Dendritic cell treated with granulocyte-macrophage colony-stimulating factor and Interleukin-4, amounts not matched to agents 40 ng/mL and 50 ng/mL, for 4 days (primary cell): ENCODE measurements at regions not wholly inside any gene's neighbourhood (a gene's known extent, or its start where the extent isn't known, plus 50 kb on each side); places are given as distances from the start of the nearest gene placed in this dataset.

Experiments
- H3K27ac Mint-ChIP-seq: one replicate; pipeline ENCODE4 v1.8.0; 2022; ENCODE audit warnings: mild to moderate bottlenecking, mixed read lengths
- H3K27me3 Mint-ChIP-seq: one replicate; pipeline ENCODE4 v1.8.0; 2022; ENCODE audit warnings: mild to moderate bottlenecking, mixed read lengths
- H3K36me3 Mint-ChIP-seq: one replicate; pipeline ENCODE4 v1.8.0; 2022; ENCODE audit warnings: low read depth, mixed read lengths
- H3K4me1 Mint-ChIP-seq: one replicate; pipeline ENCODE4 v1.8.0; 2022; ENCODE audit warnings: low read depth, mixed read lengths
- H3K4me3 Mint-ChIP-seq: one replicate; pipeline ENCODE4 v1.8.0; 2022; ENCODE audit warnings: mild to moderate bottlenecking, moderate library complexity, mixed read lengths
- H3K9me3 Mint-ChIP-seq: one replicate; pipeline ENCODE4 v1.8.0; 2022; ENCODE audit warnings: mixed read lengths
- intact Hi-C: fragments of 100-400 bp; cut with micrococcal nuclease; formaldehyde crosslinking; loops from one replicate; pipeline ENCODE4 v1.15.0; 2022

DNA sequence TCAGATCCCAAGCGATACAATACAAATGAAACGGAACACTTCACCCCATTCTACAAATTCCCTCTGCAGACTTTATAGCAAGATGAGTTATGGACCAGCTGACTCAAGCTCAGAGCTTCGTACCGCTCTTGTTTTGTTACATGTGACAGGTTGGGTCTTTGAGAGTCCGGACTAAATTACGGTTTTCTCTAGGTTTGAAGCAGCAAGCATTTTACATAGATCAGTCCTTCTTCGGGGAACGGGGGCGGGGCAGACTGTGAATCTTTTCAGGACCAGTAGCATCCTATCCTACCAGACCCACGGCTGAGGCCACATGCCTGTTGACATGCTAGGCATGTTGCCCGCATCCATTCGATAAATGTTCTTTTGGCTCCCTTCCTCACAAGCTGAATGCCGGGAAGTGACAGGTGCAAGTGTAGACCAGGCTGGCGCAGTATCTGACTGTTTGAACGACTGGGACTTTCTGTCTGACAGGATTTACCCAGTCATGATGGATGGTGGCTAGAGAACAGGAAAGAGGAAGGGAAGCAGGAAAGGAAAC is 811.0 kb upstream of the GRAMD2B start:
- Mint-ChIP-seq H3K27ac (no peak overlapping the region), H3K36me3 (no peaks in the 10 kb centered on the region), H3K4me1 (no peaks in the 10 kb centered on the region), H3K27me3 (no peaks in the 10 kb centered on the region), H3K4me3 (no peak overlapping the region), H3K9me3 (no peaks in the 10 kb centered on the region)
- intact Hi-C loops, result no loop called here

GRCh38 chr5:125612776-125613175 is 810.4 kb upstream of the GRAMD2B start:
- intact Hi-C loops, result no loop called here
- Mint-ChIP-seq H3K4me3 (no peak overlapping the region), H3K9me3 (no peaks in the 10 kb centered on the region), H3K4me1 (no peaks in the 10 kb centered on the region), H3K27ac (no peak overlapping the region), H3K27me3 (no peaks in the 10 kb centered on the region), H3K36me3 (no peaks in the 10 kb centered on the region)

DNA sequence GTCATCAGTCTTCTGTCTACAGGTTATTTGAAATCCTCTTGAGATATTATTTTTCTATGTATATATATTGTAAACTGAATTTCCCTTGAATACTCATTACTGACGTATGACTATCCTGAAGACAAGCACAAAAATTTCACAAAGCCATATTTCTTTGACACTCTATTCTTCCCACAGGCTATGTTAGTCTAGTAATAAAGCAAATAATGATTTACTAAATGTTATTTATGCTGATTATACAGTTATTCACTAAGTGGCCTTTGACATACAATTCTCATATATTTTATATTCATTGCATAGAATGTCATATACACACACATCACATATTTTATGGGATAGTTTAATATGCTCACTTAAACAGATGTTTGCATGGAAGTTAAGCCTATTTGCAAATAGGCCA is 793.0 kb upstream of the GRAMD2B start:
- Mint-ChIP-seq H3K4me3 (no peak overlapping the region), H3K27me3 (no peaks in the 10 kb centered on the region), H3K36me3 (no peaks in the 10 kb centered on the region), H3K9me3 (no peaks in the 10 kb centered on the region), H3K4me1 (no peaks in the 10 kb centered on the region), H3K27ac (no peak overlapping the region)
- intact Hi-C loops, result no loop called here

GRCh38 chr5:125633523-125633922 is 789.7 kb upstream of the GRAMD2B start:
- H3K36me3 Mint-ChIP-seq, result no peaks in the 10 kb centered on the region
- H3K27me3 Mint-ChIP-seq, result no peaks in the 10 kb centered on the region
- H3K27ac Mint-ChIP-seq, result no peak overlapping the region
- intact Hi-C loops, result no loop called here
- H3K4me1 Mint-ChIP-seq, result no peaks in the 10 kb centered on the region
- no peaks in the 10 kb centered on the region for H3K9me3 Mint-ChIP-seq
- no peak overlapping the region for H3K4me3 Mint-ChIP-seq

DNA sequence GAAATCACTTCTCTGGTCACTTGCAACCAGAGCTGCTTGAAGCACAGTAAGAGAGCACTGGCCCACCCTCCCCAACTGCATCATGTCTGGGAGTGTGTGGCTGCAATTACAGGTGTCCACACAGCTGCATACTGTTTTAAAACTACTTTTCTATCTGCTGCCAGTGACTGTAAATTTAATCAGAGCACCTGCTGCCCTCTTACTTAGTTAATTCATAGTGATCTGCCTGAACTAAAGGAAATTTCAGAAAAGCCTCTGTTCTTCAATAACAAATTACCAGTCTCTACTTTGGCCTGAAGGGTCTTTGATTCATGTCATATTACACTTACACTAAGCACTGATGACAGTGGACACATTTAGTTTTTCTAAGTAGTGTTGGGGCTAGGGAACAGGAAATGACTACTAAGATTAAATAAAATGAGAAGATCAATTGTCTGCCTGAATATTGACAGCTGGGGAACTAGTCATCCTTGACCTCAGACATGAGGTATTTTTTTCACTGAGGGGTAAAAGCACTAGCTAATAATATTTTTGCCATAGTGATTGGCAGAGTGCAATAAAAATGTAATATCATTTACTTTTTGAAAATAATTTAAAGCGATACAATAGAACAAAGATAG is 788.9 kb upstream of the GRAMD2B start:
- no peak overlapping the region for H3K27ac Mint-ChIP-seq
- intact Hi-C loops, result no loop called here
- H3K4me3 Mint-ChIP-seq, result no peak overlapping the region
- no peaks in the 10 kb centered on the region for H3K9me3 Mint-ChIP-seq
- H3K27me3 Mint-ChIP-seq, result no peaks in the 10 kb centered on the region
- no peaks in the 10 kb centered on the region for H3K4me1 Mint-ChIP-seq
- no peaks in the 10 kb centered on the region for H3K36me3 Mint-ChIP-seq

DNA sequence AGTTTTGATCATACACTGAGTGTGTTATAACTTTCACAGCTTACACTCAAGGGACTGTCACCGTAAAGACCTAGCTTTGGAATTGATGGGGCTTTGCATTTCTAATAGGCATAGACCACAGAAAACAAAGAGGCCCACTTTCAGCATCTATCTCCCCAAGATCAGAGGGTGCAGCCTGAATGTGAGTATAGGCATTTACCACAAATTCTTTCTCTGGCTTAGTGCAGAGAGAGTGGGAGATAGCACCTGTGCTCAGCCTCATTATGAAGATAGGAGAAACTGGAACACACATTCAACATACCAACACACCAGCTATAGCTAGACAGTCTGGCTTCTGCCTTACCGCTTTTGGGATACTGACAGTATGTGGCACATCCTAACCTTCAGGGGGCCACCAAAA is 783.4 kb upstream of the GRAMD2B start:
- H3K4me3 Mint-ChIP-seq, result no peak overlapping the region

DNA sequence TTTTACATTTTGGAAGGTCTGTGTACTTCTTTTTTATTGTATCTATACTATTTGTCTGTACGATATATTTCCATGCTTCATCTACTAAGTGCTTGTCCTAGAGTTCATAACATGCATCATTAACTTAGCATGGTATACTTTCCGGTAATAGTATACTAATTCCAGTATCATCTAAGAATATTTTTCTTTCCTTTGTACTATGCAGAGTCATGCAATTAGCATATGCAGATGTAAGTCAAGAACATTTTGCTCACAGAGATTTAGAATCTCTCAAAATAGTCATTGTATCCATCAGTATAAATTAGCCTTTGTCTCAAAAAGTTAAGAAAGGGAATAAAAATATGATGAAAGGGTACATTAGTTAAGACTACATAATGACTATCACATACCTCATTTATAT is 770.4 kb upstream of the GRAMD2B start:
- no peaks in the 10 kb centered on the region for H3K4me1 Mint-ChIP-seq

More for the DNA sequence above, 783.4 kb upstream of the GRAMD2B start:
- H3K36me3 Mint-ChIP-seq, result no peaks in the 10 kb centered on the region
- intact Hi-C loops, result no loop called here
- H3K27me3 Mint-ChIP-seq, result no peaks in the 10 kb centered on the region
- no peak overlapping the region for H3K27ac Mint-ChIP-seq
- peaks cover 47% of the 10 kb centered on the region for H3K9me3 Mint-ChIP-seq
- no peaks in the 10 kb centered on the region for H3K4me1 Mint-ChIP-seq

GRCh38 chr5:125654392-125654791 is 768.8 kb upstream of the GRAMD2B start:
- Mint-ChIP-seq H3K9me3 (peaks cover 22% of the 10 kb centered on the region), H3K27ac (no peak overlapping the region), H3K36me3 (no peaks in the 10 kb centered on the region), H3K27me3 (no peaks in the 10 kb centered on the region), H3K4me1 (no peaks in the 10 kb centered on the region), H3K4me3 (no peak overlapping the region)
- intact Hi-C loops, result no loop called here

More for the DNA sequence above, 770.4 kb upstream of the GRAMD2B start:
- H3K9me3 Mint-ChIP-seq, result peaks cover 34% of the 10 kb centered on the region
- H3K27me3 Mint-ChIP-seq, result no peaks in the 10 kb centered on the region
- intact Hi-C loops, result no loop called here
- no peak overlapping the region for H3K27ac Mint-ChIP-seq
- no peak overlapping the region for H3K4me3 Mint-ChIP-seq
- H3K36me3 Mint-ChIP-seq, result no peaks in the 10 kb centered on the region

DNA sequence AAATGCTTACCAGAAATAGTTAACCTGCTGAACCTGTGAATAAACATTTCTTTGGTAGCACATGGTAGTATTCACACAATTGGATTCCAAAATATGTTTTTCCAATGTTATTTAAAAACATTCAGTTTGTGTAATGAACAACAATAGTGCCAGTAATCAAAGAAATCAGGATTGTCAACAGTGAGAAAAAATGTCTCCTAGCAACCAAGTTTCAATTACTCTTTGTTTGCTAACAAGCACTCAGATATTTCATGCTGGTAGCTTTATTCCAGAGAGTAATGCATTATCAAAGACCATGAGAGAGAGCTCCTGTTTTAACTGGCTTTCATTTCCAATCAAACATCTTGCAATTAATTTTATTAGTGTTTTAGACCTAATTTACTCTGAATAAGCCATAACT is 768.1 kb upstream of the GRAMD2B start:
- Mint-ChIP-seq H3K27me3 (no peaks in the 10 kb centered on the region), H3K4me1 (no peaks in the 10 kb centered on the region), H3K9me3 (peaks cover 21% of the 10 kb centered on the region), H3K4me3 (no peak overlapping the region), H3K36me3 (no peaks in the 10 kb centered on the region), H3K27ac (no peak overlapping the region)
- intact Hi-C loops, result no loop called here

GRCh38 chr5:125657936-125658335 is 765.3 kb upstream of the GRAMD2B start:
- Mint-ChIP-seq H3K9me3 (peaks cover 22% of the 10 kb centered on the region), H3K36me3 (no peaks in the 10 kb centered on the region), H3K4me1 (no peaks in the 10 kb centered on the region), H3K4me3 (no peak overlapping the region), H3K27me3 (no peaks in the 10 kb centered on the region), H3K27ac (no peak overlapping the region)
- intact Hi-C loops, result no loop called here

DNA sequence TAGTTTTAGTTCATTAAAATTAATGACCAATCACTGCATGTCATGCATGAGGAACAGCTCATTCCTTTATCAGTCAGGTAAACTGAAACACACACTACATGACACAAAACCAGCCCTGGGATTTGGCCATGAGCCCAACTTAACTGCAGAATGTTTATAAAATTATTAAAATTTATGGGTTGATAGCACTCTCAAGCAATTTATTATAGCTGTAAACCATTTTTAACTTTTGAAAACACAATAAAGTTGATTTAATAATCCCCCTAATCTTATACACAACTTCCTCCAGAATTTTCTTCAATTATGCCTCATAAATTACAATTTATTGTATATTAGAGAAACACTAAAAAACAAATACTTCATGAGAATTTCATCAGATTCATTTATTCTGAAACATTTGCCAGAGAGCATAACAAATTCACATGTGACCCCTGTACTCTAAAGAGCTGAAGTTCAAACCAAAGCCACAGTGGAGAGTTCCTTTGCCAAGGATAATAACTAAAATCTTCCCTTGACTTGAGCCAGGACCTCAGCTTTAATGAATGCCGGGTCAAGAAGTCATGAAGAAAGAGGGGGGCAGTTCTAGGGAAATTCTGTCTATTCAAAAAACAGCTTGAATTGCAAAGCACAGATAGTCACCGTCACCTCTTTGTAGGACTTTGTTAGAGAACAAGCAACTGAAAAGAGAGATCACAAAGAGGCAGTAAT is 763.7 kb upstream of the GRAMD2B start:
- Mint-ChIP-seq H3K9me3 (peaks cover 26% of the 10 kb centered on the region), H3K4me1 (no peaks in the 10 kb centered on the region), H3K27me3 (no peaks in the 10 kb centered on the region), H3K4me3 (no peak overlapping the region), H3K36me3 (no peaks in the 10 kb centered on the region), H3K27ac (no peak overlapping the region)
- intact Hi-C loops, result no loop called here

- H3K27ac Mint-ChIP-seq, result no peak overlapping the region
- no peak overlapping the region for H3K4me3 Mint-ChIP-seq
- H3K27me3 Mint-ChIP-seq, result no peaks in the 10 kb centered on the region
- H3K36me3 Mint-ChIP-seq, result no peaks in the 10 kb centered on the region
- intact Hi-C loops, result no loop called here
- H3K4me1 Mint-ChIP-seq, result no peaks in the 10 kb centered on the region
- peaks cover 30% of the 10 kb centered on the region for H3K9me3 Mint-ChIP-seq
Observed at GRCh38 chr5:125660231-125660895, 762.8 kb upstream of the GRAMD2B start.

DNA sequence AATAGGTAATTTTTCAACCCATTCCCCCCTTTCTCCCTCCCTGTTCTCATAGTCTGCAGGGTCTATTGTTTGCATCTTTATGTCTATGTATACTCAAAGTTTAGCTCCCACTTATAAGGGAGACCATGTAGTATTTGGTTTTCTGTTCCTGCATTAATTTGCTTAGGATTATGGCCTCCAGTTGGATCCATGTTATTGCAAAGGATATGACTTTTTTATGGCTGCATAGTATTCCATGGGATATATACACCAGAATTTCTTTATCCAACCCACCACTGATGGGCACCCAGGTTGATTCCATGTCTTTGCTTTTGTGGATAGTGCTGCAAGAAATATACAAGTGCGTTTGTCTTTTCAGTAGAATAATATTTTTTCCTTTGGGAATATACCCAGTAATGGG is 761.6 kb upstream of the GRAMD2B start:
- H3K4me1 Mint-ChIP-seq, result no peaks in the 10 kb centered on the region
- H3K36me3 Mint-ChIP-seq, result no peaks in the 10 kb centered on the region
- no peaks in the 10 kb centered on the region for H3K27me3 Mint-ChIP-seq
- peaks cover 40% of the 10 kb centered on the region for H3K9me3 Mint-ChIP-seq
- intact Hi-C loops, result no loop called here
- H3K4me3 Mint-ChIP-seq, result no peak overlapping the region
- no peak overlapping the region for H3K27ac Mint-ChIP-seq

- no peak overlapping the region for H3K4me3 Mint-ChIP-seq
- peaks cover 58% of the 10 kb centered on the region for H3K9me3 Mint-ChIP-seq
- intact Hi-C loops, result no loop called here
Observed at GRCh38 chr5:125668884-125669283, 754.3 kb upstream of the GRAMD2B start.

More at GRCh38 chr5:125668884-125669283, 754.3 kb upstream of the GRAMD2B start:
- Mint-ChIP-seq H3K4me1 (no peaks in the 10 kb centered on the region), H3K27ac (no peak overlapping the region), H3K36me3 (no peaks in the 10 kb centered on the region), H3K27me3 (no peaks in the 10 kb centered on the region)
